Suprapubic skin (tissue), 4 donors: ENCODE measurements at regions not wholly inside any gene's neighbourhood (a gene's known extent, or its start where the extent isn't known, plus 50 kb on each side); places are given as distances from the start of the nearest gene placed in this dataset.

ENCODE experiments used
- CTCF ChIP-seq, 2 donors: fragments of 200-600 bp in 1 of 2; fragments of 450-650 bp in 1 of 2; sonication (generic) in 1 of 2; IDR thresholded peaks; one replicate each; pipeline ENCODE4 v1.5.1; 2016 to 2019; ENCODE audit warnings: antibody characterized with exemption in 2 of 2, mild to moderate bottlenecking in 1 of 2, moderate library complexity in 1 of 2
- EP300 ChIP-seq: sonication (generic); formaldehyde crosslinking; IDR thresholded peaks from one replicate; pipeline ENCODE4 v1.6.1; 2017; ENCODE audit warnings: antibody characterized with exemption
- POLR2A ChIP-seq, 2 donors: fragments of 450-650 bp; IDR thresholded peaks; one replicate each; pipeline ENCODE4 v1.6.1; 2017; ENCODE audit warnings: antibody characterized with exemption in 2 of 2, mild to moderate bottlenecking in 2 of 2, moderate library complexity in 2 of 2
- POLR2AphosphoS5 ChIP-seq, 3 donors: sonication (generic); formaldehyde crosslinking; IDR thresholded peaks; one replicate each; pipeline ENCODE4 v1.6.1; 2017; ENCODE audit warnings: antibody characterized with exemption in 3 of 3

GRCh38 chr15:44873103-44873502, 83.4 kb upstream of the TERB2 start:
- TF ChIP-seq POLR2AphosphoS5 (IDR thresholded peaks at IDR 0.05) (no peak), CTCF (IDR thresholded peaks at IDR 0.05) (no peak), POLR2A (IDR thresholded peaks at IDR 0.05) (no peak), EP300 (no peak)
